ENCODE measurements at regions not wholly inside any gene's neighbourhood (a gene's known extent, or its start where the extent isn't known, plus 50 kb on each side); places are given as distances from the start of the nearest gene placed in this dataset.

- TF ChIP-seq CTCF (IDR thresholded peaks at IDR 0.05; ENCODE audit: insufficient read depth, low read length, poor library complexity, severe bottlenecking) (no peak), EZH2phosphoT487 (conservative IDR thresholded peaks at IDR 0.05; ENCODE audit: low read length) (no peak)
Measured at GRCh38 chr12:62103748-62104147, 156.5 kb upstream of the USP15 start.
